NCI-H1092 treated with DMSO at 0.1 percent for 48 hours (cell line): ENCODE measurements at regions not wholly inside any gene's neighbourhood (a gene's known extent, or its start where the extent isn't known, plus 50 kb on each side); places are given as distances from the start of the nearest gene placed in this dataset.

Experiments
- DNase-seq: peaks from one replicate; lab custom pipeline; 2025; lab: John Stamatoyannopoulos, UW

GRCh38 chr6:43919774-43920173 is 149.8 kb downstream of the VEGFA start:
- DNase-seq: no peak

GRCh38 chr6:43917878-43918382 is 147.9 kb downstream of the VEGFA start:
- no peak for DNase-seq

GRCh38 chr6:43916924-43917877 is 147.2 kb downstream of the VEGFA start:
- DNase-seq: no peak

- no peak for DNase-seq
Measured at GRCh38 chr6:43915986-43916923, 146.2 kb downstream of the VEGFA start.

- DNase-seq: no peak
Measured at GRCh38 chr6:43915208-43915869, 145.3 kb downstream of the VEGFA start.

GRCh38 chr6:43914272-43915147 is 144.5 kb downstream of the VEGFA start:
- no peak for DNase-seq

GRCh38 chr6:43913375-43914271 is 143.6 kb downstream of the VEGFA start:
- no peak for DNase-seq

GRCh38 chr6:43912598-43913371 is 142.8 kb downstream of the VEGFA start:
- DNase-seq: no peak

GRCh38 chr6:43912116-43912577 is 142.1 kb downstream of the VEGFA start:
- DNase-seq: no peak

GRCh38 chr6:43911354-43912115 is 141.5 kb downstream of the VEGFA start:
- no peak for DNase-seq

GRCh38 chr6:43910638-43911353 is 140.8 kb downstream of the VEGFA start:
- no peak for DNase-seq

- DNase-seq: no peak
Measured at GRCh38 chr6:43910149-43910637, 140.2 kb downstream of the VEGFA start.

GRCh38 chr6:43909474-43910148 is 139.6 kb downstream of the VEGFA start:
- no peak for DNase-seq

- DNase-seq: no peak
Measured at GRCh38 chr6:43907789-43908472, 137.9 kb downstream of the VEGFA start.

GRCh38 chr6:43907312-43907711 is 137.3 kb downstream of the VEGFA start:
- no peak for DNase-seq
